G401 (cell line): ENCODE measurements at regions not wholly inside any gene's neighbourhood (a gene's known extent, or its start where the extent isn't known, plus 50 kb on each side); places are given as distances from the start of the nearest gene placed in this dataset.
"Not testable (repeated sequence)": the region's sequence is repeated elsewhere in the genome, so short reads cannot be mapped to it uniquely, and the experiment has no call there.

ENCODE experiments used
- DNase-seq: peaks from one replicate; pipeline ENCODE4 v3.0.0-alpha.2; 2015; ENCODE audit warnings: low spot score
- in situ Hi-C: cut with HindIII; loops from 2 replicates; pipeline ENCODE4 v1.10.0; 2016; ENCODE audit warnings: low sequenced_read_pairs, mixed read lengths

- in situ Hi-C loops, result no loop called here
- DNase-seq, result no peak
Measured at GRCh38 chr3:74921676-74922075, 307.2 kb upstream of the CNTN3 start.

DNA sequence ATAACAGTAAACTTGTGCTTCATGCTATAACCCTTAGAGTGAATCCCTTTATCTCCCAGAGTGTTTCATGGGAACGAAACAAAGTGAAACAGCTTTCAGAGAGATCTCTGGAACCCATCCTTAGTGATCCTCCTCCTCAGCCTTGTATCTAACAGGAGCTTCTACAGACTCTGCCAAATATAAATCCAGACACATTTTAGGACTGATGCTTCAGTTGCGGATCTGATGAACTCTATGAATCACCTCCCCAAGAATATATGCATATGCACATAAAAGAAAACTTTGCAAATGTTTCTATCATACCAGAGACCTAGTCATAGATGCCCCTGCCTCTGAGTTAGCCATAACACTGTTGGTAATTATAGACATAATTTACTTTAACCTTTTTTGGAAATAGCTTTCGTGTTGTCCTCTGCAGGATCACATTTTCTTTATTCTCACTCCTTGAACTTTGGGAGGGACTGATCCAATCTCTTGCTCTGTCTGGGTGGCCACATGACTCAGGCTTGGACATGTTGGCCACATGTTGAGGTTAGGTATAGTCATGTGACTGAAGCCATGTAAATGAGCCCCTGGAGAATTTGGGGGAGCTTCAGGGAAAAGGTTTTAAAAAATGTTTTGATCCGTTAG lies 306.4 kb upstream of the CNTN3 start:
- DNase-seq, result no peak
- in situ Hi-C loops, result no loop called here

GRCh38 chr3:74916696-74917095 lies 302.2 kb upstream of the CNTN3 start:
- in situ Hi-C loops, result no loop called here
- no peak for DNase-seq

- in situ Hi-C loops, result no loop called here
- DNase-seq, result no peak
Measured at GRCh38 chr3:74906181-74906580, 291.7 kb upstream of the CNTN3 start.

GRCh38 chr3:74905478-74905877 lies 291.0 kb upstream of the CNTN3 start:
- in situ Hi-C loops, result no loop called here
- no peak for DNase-seq

DNA sequence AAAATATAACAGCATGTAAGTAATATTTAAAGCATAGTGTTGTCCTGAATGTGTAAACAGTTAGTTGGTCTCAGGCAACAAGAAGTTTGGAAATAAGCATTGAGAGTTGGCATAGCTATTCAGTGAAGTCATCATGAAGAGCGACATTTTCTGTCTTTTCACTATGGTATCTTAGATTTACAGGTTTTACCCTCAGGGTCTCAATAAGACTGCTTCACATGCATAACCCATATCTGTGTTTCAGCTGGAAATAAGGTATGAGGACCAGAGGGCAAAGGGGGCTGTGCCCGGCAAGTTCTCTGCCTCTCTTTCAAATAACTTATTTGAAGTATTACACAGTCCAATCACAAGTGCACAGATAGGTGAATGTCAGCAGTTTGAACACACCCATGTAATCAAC lies 290.2 kb upstream of the CNTN3 start:
- in situ Hi-C loops, result no loop called here
- no peak for DNase-seq

GRCh38 chr3:74899796-74900516 lies 285.5 kb upstream of the CNTN3 start:
- in situ Hi-C loops, DNase-seq: not testable (repeated sequence)

GRCh38 chr3:74897006-74897405 lies 282.5 kb upstream of the CNTN3 start:
- in situ Hi-C loops, result no loop called here
- no peak for DNase-seq

DNA sequence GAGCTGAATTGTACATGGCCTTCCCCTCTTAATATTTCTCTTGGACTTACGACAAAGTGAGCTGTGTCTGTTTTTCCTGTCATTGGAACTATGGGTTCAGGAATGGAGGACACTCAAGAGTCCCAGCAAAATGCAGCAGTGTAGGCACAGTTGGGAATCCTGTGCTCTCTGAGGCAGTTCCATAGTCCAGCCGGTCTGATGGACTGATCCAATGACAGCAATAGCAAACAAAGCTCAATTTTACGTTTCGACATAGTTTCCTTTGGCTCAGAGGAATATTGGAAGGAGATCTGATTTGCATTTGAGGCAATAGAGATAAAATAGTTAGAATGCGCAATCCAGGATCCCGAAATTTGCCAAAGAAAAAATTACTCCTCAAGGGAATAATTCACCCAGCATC lies 276.9 kb upstream of the CNTN3 start:
- in situ Hi-C loops, result no loop called here
- DNase-seq, result no peak

- in situ Hi-C loops, result no loop called here
- DNase-seq, result no peak
Measured at GRCh38 chr3:74883690-74884089, 269.2 kb upstream of the CNTN3 start.

- in situ Hi-C loops, result no loop called here
Measured at GRCh38 chr3:74883222-74883621, 268.8 kb upstream of the CNTN3 start.

DNA sequence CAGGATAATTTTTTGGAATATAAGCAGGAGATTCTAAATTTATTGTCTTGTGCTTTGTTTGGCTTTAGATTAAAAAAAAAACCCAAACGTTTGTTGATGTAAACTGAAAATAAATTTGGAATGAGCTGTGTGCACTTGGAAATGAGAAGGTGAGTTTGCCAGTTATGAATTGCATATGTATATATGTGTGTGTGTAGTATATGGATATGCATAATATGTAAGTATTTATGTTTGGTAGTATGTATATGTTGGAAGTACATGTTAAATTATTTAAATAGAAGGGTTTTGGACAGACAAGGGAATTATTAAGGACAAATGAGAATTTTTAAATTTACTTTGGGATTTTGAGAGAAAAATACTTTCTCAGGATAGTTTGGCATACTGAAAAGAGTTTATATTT lies 265.8 kb upstream of the CNTN3 start:
- no peak for DNase-seq
- in situ Hi-C loops, result no loop called here

More at GRCh38 chr3:74883222-74883621, 268.8 kb upstream of the CNTN3 start:
- no peak for DNase-seq

GRCh38 chr3:74866357-74867030 lies 252.0 kb upstream of the CNTN3 start:
- DNase-seq, result no peak
- in situ Hi-C loops, result no loop called here

DNA sequence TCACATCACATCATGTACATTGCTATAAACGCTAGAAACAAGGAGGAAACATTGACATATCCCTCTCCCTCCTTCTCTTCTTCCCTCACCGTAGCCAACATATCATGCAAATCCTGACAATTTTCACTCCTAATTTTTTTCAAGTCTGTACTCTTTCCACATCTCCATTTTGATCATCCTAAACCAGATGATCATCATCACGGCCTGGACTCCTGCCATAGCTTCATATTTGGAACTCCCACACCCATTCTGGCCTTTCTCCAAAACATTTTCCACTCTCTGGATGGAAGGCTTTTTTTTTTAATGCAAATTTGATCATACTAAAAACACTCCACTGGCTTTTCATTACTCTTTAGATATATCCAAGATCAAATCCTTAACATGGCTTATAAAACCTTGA lies 248.0 kb upstream of the CNTN3 start:
- no peak for DNase-seq
- in situ Hi-C loops, result no loop called here

GRCh38 chr3:74861211-74861610 lies 246.8 kb upstream of the CNTN3 start:
- no peak for DNase-seq
- in situ Hi-C loops, result no loop called here

GRCh38 chr3:74858086-74858485 lies 243.6 kb upstream of the CNTN3 start:
- DNase-seq, result no peak
- in situ Hi-C loops, result no loop called here

- in situ Hi-C loops, result no loop called here
- DNase-seq, result no peak
Measured at GRCh38 chr3:74850381-74850780, 235.9 kb upstream of the CNTN3 start.

DNA sequence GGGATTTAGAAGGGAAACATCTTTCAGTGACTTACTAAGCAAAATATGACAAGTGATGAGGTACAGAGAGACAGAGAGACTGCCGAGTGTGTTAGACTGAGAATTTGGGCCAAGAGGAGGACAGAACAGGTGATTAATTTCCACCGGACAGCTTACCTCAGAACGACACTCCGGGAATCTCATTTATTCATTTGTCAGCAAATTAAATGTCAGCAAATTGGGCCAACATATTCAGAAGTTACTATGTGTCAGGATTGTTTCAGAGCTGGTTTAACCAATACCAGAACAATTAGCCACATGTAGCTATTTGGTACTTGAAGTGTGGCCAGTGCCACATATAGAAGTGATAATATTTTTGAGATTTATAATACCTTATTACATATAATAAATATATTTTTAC lies 232.6 kb upstream of the CNTN3 start:
- no peak for DNase-seq
- in situ Hi-C loops, result no loop called here

DNA sequence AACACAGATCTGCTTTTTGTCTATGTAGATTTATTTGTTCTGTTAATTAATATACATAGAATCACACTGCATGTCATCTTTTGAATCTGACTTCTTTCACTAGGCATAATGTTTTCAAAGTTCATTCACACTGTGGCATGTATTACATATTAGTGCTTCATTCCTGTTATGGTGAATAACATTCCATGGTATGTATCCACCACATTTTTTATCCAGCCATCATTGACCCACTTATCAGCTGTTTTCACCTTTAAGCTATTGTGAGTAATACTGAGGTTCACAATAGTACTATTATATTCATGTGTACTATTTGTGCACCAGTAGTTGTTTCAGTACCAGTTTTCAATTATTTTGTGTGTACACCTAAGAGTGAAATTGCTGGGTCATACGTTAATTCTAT lies 230.6 kb upstream of the CNTN3 start:
- in situ Hi-C loops, result no loop called here
- DNase-seq, result no peak

- DNase-seq, result no peak
Measured at GRCh38 chr3:74844428-74844827, 230.0 kb upstream of the CNTN3 start.

GRCh38 chr3:74842649-74843048 lies 228.2 kb upstream of the CNTN3 start:
- DNase-seq, result no peak
- in situ Hi-C loops, result no loop called here

More at GRCh38 chr3:74844428-74844827, 230.0 kb upstream of the CNTN3 start:
- in situ Hi-C loops, result no loop called here
